Lung (tissue), 11 donors: ENCODE measurements at regions not wholly inside any gene's neighbourhood (a gene's known extent, or its start where the extent isn't known, plus 50 kb on each side); places are given as distances from the start of the nearest gene placed in this dataset.

Experiments
- ATAC-seq: fragments of 200-7000 bp; cut with Tn5 transposase; one replicate; pipeline ENCODE4 v1.9.1; 2020; ENCODE audit warnings: moderate number of reproducible peaks; ENCODE audit not compliant: insufficient read depth, low FRiP score
- DNase-seq, 3 donors: peaks; one replicate each; pipeline ENCODE4 v3.0.0-alpha.2; 2013 to 2017
- H3K27ac ChIP-seq, 2 donors: one replicate each; pipeline ENCODE4 v1.5.1; 2013; ENCODE audit warnings: mild to moderate bottlenecking in 2 of 2, moderate library complexity in 2 of 2, control low read depth in 1 of 2, inconsistent platforms in 1 of 2, low read depth in 1 of 2, low read length in 1 of 2
- H3K27me3 ChIP-seq, 3 donors: one replicate each; pipeline ENCODE4 v1.5.1; 2013; ENCODE audit warnings: low read length in 2 of 3; ENCODE audit not compliant: control insufficient read depth in 3 of 3, insufficient read depth in 3 of 3
- H3K36me3 ChIP-seq, 4 donors: one replicate each; pipeline ENCODE4 v1.5.1; 2013; ENCODE audit warnings: low read length in 4 of 4, mild to moderate bottlenecking in 1 of 4, moderate library complexity in 1 of 4; ENCODE audit not compliant: control insufficient read depth in 4 of 4, insufficient read depth in 4 of 4
- H3K4me1 ChIP-seq, 5 donors: one replicate each; pipeline ENCODE4 v1.5.1; 2013; ENCODE audit warnings: low read length in 5 of 5, mild to moderate bottlenecking in 2 of 5, moderate library complexity in 1 of 5; ENCODE audit not compliant: control insufficient read depth in 5 of 5, insufficient read depth in 5 of 5
- H3K4me3 ChIP-seq: one replicate; pipeline ENCODE4 v1.5.1; 2013; ENCODE audit warnings: mild to moderate bottlenecking, control low read depth, moderate library complexity
- H3K9ac ChIP-seq, 2 donors: one replicate each; pipeline ENCODE4 v1.5.1; 2013; ENCODE audit warnings: low read length in 2 of 2, control low read depth in 1 of 2; ENCODE audit not compliant: insufficient read depth in 1 of 2
- H3K9me3 ChIP-seq, 4 donors: one replicate each; pipeline ENCODE4 v1.5.1; 2013; ENCODE audit warnings: low read length in 3 of 4, mild to moderate bottlenecking in 1 of 4, moderate library complexity in 1 of 4; ENCODE audit not compliant: control insufficient read depth in 4 of 4, insufficient read depth in 3 of 4
- CTCF ChIP-seq: IDR thresholded peaks from 2 replicates; pipeline ENCODE4 v1.5.1; 2012; ENCODE audit warnings: mild to moderate bottlenecking; ENCODE audit errors: control extremely low read depth, extremely low read depth
- WGBS, 2 donors: extraction: QIAGEN DNeasy Blood & Tissue Kit; methylation state at CpG; one replicate each; pipeline ENCODE4 v1.1.7; 2013; 5-methylcytosine and 5-hydroxymethylcytosine counted together
- donor health status: control.
- donor health status: control.
- donor health status: Bipolar disorder and iron deficiency.
- donor health status: healthy.
- donor health status: DM: yes; HTN: yes; CAD: no.

GRCh38 chr5:36535859-36536615, 70.4 kb upstream of the SLC1A3 start:
- no peak for DNase-seq

GRCh38 chr5:36536616-36537005, 69.8 kb upstream of the SLC1A3 start:
- Histone ChIP-seq H3K4me3 (no peak overlapping the region), H3K36me3 (no peaks in the 10 kb centered on the region), H3K27me3 (no peaks in the 10 kb centered on the region), H3K9ac (no peak overlapping the region), H3K27ac (no peak overlapping the region), H3K9me3 (no peaks in the 10 kb centered on the region), H3K4me1 (no peaks in the 10 kb centered on the region)
- TF ChIP-seq CTCF: no peak
- DNase-seq (peak in 2 of 3 donors; percentile 7 to 21), ATAC-seq (no peak)

More at GRCh38 chr5:36535859-36536615, 70.4 kb upstream of the SLC1A3 start:
- no peak for TF ChIP-seq CTCF
- Histone ChIP-seq H3K4me3 (no peak overlapping the region), H3K27ac (no peak overlapping the region), H3K9me3 (no peaks in the 10 kb centered on the region), H3K36me3 (no peaks in the 10 kb centered on the region), H3K9ac (no peak overlapping the region), H3K27me3 (no peaks in the 10 kb centered on the region), H3K4me1 (no peaks in the 10 kb centered on the region)
- WGBS, 2 donors: 51 to 66% methylated on average over 4 of the region's 4 CpGs
- no peak for ATAC-seq

GRCh38 chr5:36537724-36538123, 68.7 kb upstream of the SLC1A3 start:
- H3K36me3 ChIP-seq: no peaks in the 10 kb centered on the region
- no peak for TF ChIP-seq CTCF
- no peak overlapping the region for H3K4me3 ChIP-seq
- H3K4me1 ChIP-seq: no peaks in the 10 kb centered on the region
- no peaks in the 10 kb centered on the region for H3K9me3 ChIP-seq
- ATAC-seq: no peak
- no peak for DNase-seq
- 92 to 94% methylated on average over 4 of the region's 4 CpGs for WGBS, 2 donors
- H3K9ac ChIP-seq: no peak overlapping the region
- H3K27ac ChIP-seq: no peak overlapping the region
- H3K27me3 ChIP-seq: no peaks in the 10 kb centered on the region
